Middle frontal gyrus (tissue), 1 donor: ENCODE measurements at regions not wholly inside any gene's neighbourhood (a gene's known extent, or its start where the extent isn't known, plus 50 kb on each side); places are given as distances from the start of the nearest gene placed in this dataset.
"Not testable (repeated sequence)": the region's sequence is repeated elsewhere in the genome, so short reads cannot be mapped to it uniquely, and the experiment has no call there.

Experiments used
- DNase-seq: peaks from one replicate; pipeline ENCODE4 v3.0.0-alpha.2; 2015; ENCODE audit warnings: low spot score; ENCODE audit errors: extremely low spot score

GRCh38 chr14:27557445-27557844 is 959.6 kb upstream of the NOVA1 start:
- DNase-seq: no peak

- DNase-seq: no peak
These were observed 962.0 kb upstream of the NOVA1 start for GRCh38 chr14:27559848-27560247.

- DNase-seq: no peak
These were observed 969.1 kb upstream of the NOVA1 start for GRCh38 chr14:27566843-27567382.

GRCh38 chr14:27573018-27573417 is 975.2 kb upstream of the NOVA1 start:
- DNase-seq: no peak

- no peak for DNase-seq
These were observed 989.3 kb upstream of the NOVA1 start for GRCh38 chr14:27587103-27587502.

- no peak for DNase-seq
These were observed 1007.4 kb upstream of the NOVA1 start for GRCh38 chr14:27605282-27605681.

- DNase-seq: no peak
These were observed 1010.5 kb upstream of the NOVA1 start for GRCh38 chr14:27608377-27608776.

GRCh38 chr14:27612121-27612520 is 1014.3 kb upstream of the NOVA1 start:
- DNase-seq: no peak

GRCh38 chr14:27613102-27613501 is 1015.3 kb upstream of the NOVA1 start:
- DNase-seq: no peak

- no peak for DNase-seq
These were observed 1025.9 kb upstream of the NOVA1 start for GRCh38 chr14:27623782-27624181.

GRCh38 chr14:27634056-27634970 is 1036.5 kb upstream of the NOVA1 start:
- DNase-seq: no peak

GRCh38 chr14:27640688-27641087 is 1042.9 kb upstream of the NOVA1 start:
- not testable (repeated sequence) for DNase-seq

GRCh38 chr14:27642251-27642866 is 1044.5 kb upstream of the NOVA1 start:
- no peak for DNase-seq

GRCh38 chr14:27660683-27661082 is 1062.8 kb upstream of the NOVA1 start:
- no peak for DNase-seq

- DNase-seq: no peak
These were observed 1070.7 kb upstream of the NOVA1 start for GRCh38 chr14:27668531-27668930.

- no peak for DNase-seq
These were observed 1074.2 kb upstream of the NOVA1 start for GRCh38 chr14:27672047-27672446.

GRCh38 chr14:27672811-27673737 is 1075.2 kb upstream of the NOVA1 start:
- not testable (repeated sequence) for DNase-seq

- no peak for DNase-seq
These were observed 1080.5 kb upstream of the FOXG1 start for GRCh38 chr14:27686137-27686536.

- no peak for DNase-seq
These were observed 1077.6 kb upstream of the FOXG1 start for GRCh38 chr14:27688841-27689444.

GRCh38 chr14:27712364-27712763 is 1054.2 kb upstream of the FOXG1 start:
- no peak for DNase-seq

- no peak for DNase-seq
These were observed 1051.0 kb upstream of the FOXG1 start for GRCh38 chr14:27715561-27715960.
